ENCODE measurements at regions not wholly inside any gene's neighbourhood (a gene's known extent, or its start where the extent isn't known, plus 50 kb on each side); places are given as distances from the start of the nearest gene placed in this dataset.

- TF ChIP-seq EP300 (IDR thresholded peaks at IDR 0.05): no peak
- no peak for TF ChIP-seq POLR2A (IDR thresholded peaks at IDR 0.05; ENCODE audit: low read length)
- no peak for TF ChIP-seq JUNB (IDR thresholded peaks at IDR 0.05)
- TF ChIP-seq CTCF (IDR thresholded peaks at IDR 0.05): no peak
- TF ChIP-seq, protein P1, sequence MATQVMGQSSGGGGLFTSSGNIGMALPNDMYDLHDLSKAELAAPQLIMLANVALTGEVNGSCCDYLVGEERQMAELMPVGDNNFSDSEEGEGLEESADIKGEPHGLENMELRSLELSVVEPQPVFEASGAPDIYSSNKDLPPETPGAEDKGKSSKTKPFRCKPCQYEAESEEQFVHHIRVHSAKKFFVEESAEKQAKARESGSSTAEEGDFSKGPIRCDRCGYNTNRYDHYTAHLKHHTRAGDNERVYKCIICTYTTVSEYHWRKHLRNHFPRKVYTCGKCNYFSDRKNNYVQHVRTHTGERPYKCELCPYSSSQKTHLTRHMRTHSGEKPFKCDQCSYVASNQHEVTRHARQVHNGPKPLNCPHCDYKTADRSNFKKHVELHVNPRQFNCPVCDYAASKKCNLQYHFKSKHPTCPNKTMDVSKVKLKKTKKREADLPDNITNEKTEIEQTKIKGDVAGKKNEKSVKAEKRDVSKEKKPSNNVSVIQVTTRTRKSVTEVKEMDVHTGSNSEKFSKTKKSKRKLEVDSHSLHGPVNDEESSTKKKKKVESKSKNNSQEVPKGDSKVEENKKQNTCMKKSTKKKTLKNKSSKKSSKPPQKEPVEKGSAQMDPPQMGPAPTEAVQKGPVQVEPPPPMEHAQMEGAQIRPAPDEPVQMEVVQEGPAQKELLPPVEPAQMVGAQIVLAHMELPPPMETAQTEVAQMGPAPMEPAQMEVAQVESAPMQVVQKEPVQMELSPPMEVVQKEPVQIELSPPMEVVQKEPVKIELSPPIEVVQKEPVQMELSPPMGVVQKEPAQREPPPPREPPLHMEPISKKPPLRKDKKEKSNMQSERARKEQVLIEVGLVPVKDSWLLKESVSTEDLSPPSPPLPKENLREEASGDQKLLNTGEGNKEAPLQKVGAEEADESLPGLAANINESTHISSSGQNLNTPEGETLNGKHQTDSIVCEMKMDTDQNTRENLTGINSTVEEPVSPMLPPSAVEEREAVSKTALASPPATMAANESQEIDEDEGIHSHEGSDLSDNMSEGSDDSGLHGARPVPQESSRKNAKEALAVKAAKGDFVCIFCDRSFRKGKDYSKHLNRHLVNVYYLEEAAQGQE (IDR thresholded peaks at IDR 0.05): no peak
- no peak for TF ChIP-seq RFX5 (IDR thresholded peaks at IDR 0.05)
- TF ChIP-seq BHLHE40 (IDR thresholded peaks at IDR 0.05; ENCODE audit: low read depth, low read length): no peak
Observed at GRCh38 chr1:14494911-14495310, 103.6 kb upstream of the KAZN start.
